ENCODE measurements at regions not wholly inside any gene's neighbourhood (a gene's known extent, or its start where the extent isn't known, plus 50 kb on each side); places are given as distances from the start of the nearest gene placed in this dataset.

- Histone ChIP-seq H3K4me3 (ENCODE audit: low read depth, low read length) (no peak overlapping the region), H3K9me3 (ENCODE audit: control insufficient read depth, insufficient read depth, low read length) (peaks cover 4% of the 10 kb centered on the region), H3K27ac (ENCODE audit: low read depth, low read length) (no peak overlapping the region), H3K36me3 (ENCODE audit: control insufficient read depth, insufficient read depth, low read length) (no peaks in the 10 kb centered on the region), H3K27me3 (ENCODE audit: control insufficient read depth, insufficient read depth, low read length) (no peaks in the 10 kb centered on the region), H3K4me1 (ENCODE audit: control insufficient read depth, insufficient read depth, low read length) (peaks cover 13% of the 10 kb centered on the region)
- WGBS (ENCODE audit: insufficient coverage), result 74% methylated on average over 2 of the region's 4 CpGs
- no peak for DNase-seq (ENCODE audit: low read depth in 4 of 6, low spot score in 6 of 6)
Observed at GRCh38 chr11:116551576-116551975, 221.2 kb downstream of the BUD13 start.

- peaks cover 16% of the 10 kb centered on the region for H3K4me1 ChIP-seq (ENCODE audit: control insufficient read depth, insufficient read depth, low read length)
- no peaks in the 10 kb centered on the region for H3K36me3 ChIP-seq (ENCODE audit: control insufficient read depth, insufficient read depth, low read length)
- no peaks in the 10 kb centered on the region for H3K27me3 ChIP-seq (ENCODE audit: control insufficient read depth, insufficient read depth, low read length)
- no peak overlapping the region for H3K4me3 ChIP-seq (ENCODE audit: low read depth, low read length)
- 55% methylated on average over 4 of the region's 7 CpGs for WGBS (ENCODE audit: insufficient coverage)
- H3K27ac ChIP-seq (ENCODE audit: low read depth, low read length), result no peak overlapping the region
- peaks cover 4% of the 10 kb centered on the region for H3K9me3 ChIP-seq (ENCODE audit: control insufficient read depth, insufficient read depth, low read length)
- DNase-seq (ENCODE audit: low read depth in 4 of 6, low spot score in 6 of 6), result peak in 2 of 6 donors; percentile 44 to 46
Observed at GRCh38 chr11:116548256-116548655, 224.5 kb downstream of the BUD13 start.

- Histone ChIP-seq H3K9me3 (ENCODE audit: control insufficient read depth, insufficient read depth, low read length) (peaks cover 4% of the 10 kb centered on the region), H3K4me1 (ENCODE audit: control insufficient read depth, insufficient read depth, low read length) (peaks cover 16% of the 10 kb centered on the region), H3K27me3 (ENCODE audit: control insufficient read depth, insufficient read depth, low read length) (no peaks in the 10 kb centered on the region), H3K36me3 (ENCODE audit: control insufficient read depth, insufficient read depth, low read length) (no peaks in the 10 kb centered on the region), H3K4me3 (ENCODE audit: low read depth, low read length) (no peak overlapping the region), H3K27ac (ENCODE audit: low read depth, low read length) (no peak overlapping the region)
- WGBS (ENCODE audit: insufficient coverage), result 56% methylated on average over 2 of the region's 2 CpGs
- no peak for DNase-seq (ENCODE audit: low read depth in 4 of 6, low spot score in 6 of 6)
Observed at GRCh38 chr11:116547571-116547970, 225.2 kb downstream of the BUD13 start.

GRCh38 chr11:116545912-116546311 is 226.9 kb downstream of the BUD13 start:
- no peak overlapping the region for H3K4me3 ChIP-seq (ENCODE audit: low read depth, low read length)
- no peaks in the 10 kb centered on the region for H3K36me3 ChIP-seq (ENCODE audit: control insufficient read depth, insufficient read depth, low read length)
- no peak overlapping the region for H3K27ac ChIP-seq (ENCODE audit: low read depth, low read length)
- no peaks in the 10 kb centered on the region for H3K27me3 ChIP-seq (ENCODE audit: control insufficient read depth, insufficient read depth, low read length)
- no CpG with 5 or more reads among the region's 6 CpGs for WGBS (ENCODE audit: insufficient coverage)
- DNase-seq (ENCODE audit: low read depth in 4 of 6, low spot score in 6 of 6), result no peak
- H3K4me1 ChIP-seq (ENCODE audit: control insufficient read depth, insufficient read depth, low read length), result peaks cover 16% of the 10 kb centered on the region
- peaks cover 4% of the 10 kb centered on the region for H3K9me3 ChIP-seq (ENCODE audit: control insufficient read depth, insufficient read depth, low read length)

- no peak for DNase-seq (ENCODE audit: low read depth in 4 of 6, low spot score in 6 of 6)
- WGBS (ENCODE audit: insufficient coverage), result 93% methylated on average over 9 of the region's 10 CpGs
- H3K9me3 ChIP-seq (ENCODE audit: control insufficient read depth, insufficient read depth, low read length), result peaks cover 4% of the 10 kb centered on the region
- no peaks in the 10 kb centered on the region for H3K36me3 ChIP-seq (ENCODE audit: control insufficient read depth, insufficient read depth, low read length)
- H3K4me3 ChIP-seq (ENCODE audit: low read depth, low read length), result no peak overlapping the region
- H3K27me3 ChIP-seq (ENCODE audit: control insufficient read depth, insufficient read depth, low read length), result no peaks in the 10 kb centered on the region
- H3K4me1 ChIP-seq (ENCODE audit: control insufficient read depth, insufficient read depth, low read length), result peaks cover 16% of the 10 kb centered on the region
- no peak overlapping the region for H3K27ac ChIP-seq (ENCODE audit: low read depth, low read length)
Observed at GRCh38 chr11:116544721-116545120, 228.1 kb downstream of the BUD13 start.

GRCh38 chr11:116543911-116544475 is 228.8 kb downstream of the BUD13 start:
- Histone ChIP-seq H3K4me3 (ENCODE audit: low read depth, low read length) (no peak overlapping the region), H3K9me3 (ENCODE audit: control insufficient read depth, insufficient read depth, low read length) (no peaks in the 10 kb centered on the region), H3K27ac (ENCODE audit: low read depth, low read length) (no peak overlapping the region), H3K36me3 (ENCODE audit: control insufficient read depth, insufficient read depth, low read length) (no peaks in the 10 kb centered on the region), H3K4me1 (ENCODE audit: control insufficient read depth, insufficient read depth, low read length) (peaks cover 19% of the 10 kb centered on the region), H3K27me3 (ENCODE audit: control insufficient read depth, insufficient read depth, low read length) (no peaks in the 10 kb centered on the region)
- peak in 2 of 6 donors; percentile 39 to 46 for DNase-seq (ENCODE audit: low read depth in 4 of 6, low spot score in 6 of 6)
- 33% methylated on average over 1 of the region's 4 CpGs for WGBS (ENCODE audit: insufficient coverage)

GRCh38 chr11:116543099-116543498 is 229.7 kb downstream of the BUD13 start:
- peaks cover 15% of the 10 kb centered on the region for H3K4me1 ChIP-seq (ENCODE audit: control insufficient read depth, insufficient read depth, low read length)
- H3K36me3 ChIP-seq (ENCODE audit: control insufficient read depth, insufficient read depth, low read length), result no peaks in the 10 kb centered on the region
- no peaks in the 10 kb centered on the region for H3K27me3 ChIP-seq (ENCODE audit: control insufficient read depth, insufficient read depth, low read length)
- no peak overlapping the region for H3K27ac ChIP-seq (ENCODE audit: low read depth, low read length)
- WGBS (ENCODE audit: insufficient coverage), result 88% methylated on average over 4 of the region's 4 CpGs
- H3K4me3 ChIP-seq (ENCODE audit: low read depth, low read length), result no peak overlapping the region
- DNase-seq (ENCODE audit: low read depth in 4 of 6, low spot score in 6 of 6), result no peak
- no peaks in the 10 kb centered on the region for H3K9me3 ChIP-seq (ENCODE audit: control insufficient read depth, insufficient read depth, low read length)

- 92% methylated on average over 3 of the region's 6 CpGs for WGBS (ENCODE audit: insufficient coverage)
Observed at GRCh38 chr11:116542406-116542805, 230.4 kb downstream of the BUD13 start.

GRCh38 chr11:116541460-116541859 is 231.3 kb downstream of the BUD13 start:
- H3K27ac ChIP-seq (ENCODE audit: low read depth, low read length), result no peak overlapping the region
- H3K9me3 ChIP-seq (ENCODE audit: control insufficient read depth, insufficient read depth, low read length), result no peaks in the 10 kb centered on the region
- peaks cover 8% of the 10 kb centered on the region for H3K4me1 ChIP-seq (ENCODE audit: control insufficient read depth, insufficient read depth, low read length)
- WGBS (ENCODE audit: insufficient coverage), result no CpG with 5 or more reads among the region's 1 CpG
- no peaks in the 10 kb centered on the region for H3K27me3 ChIP-seq (ENCODE audit: control insufficient read depth, insufficient read depth, low read length)
- DNase-seq (ENCODE audit: low read depth in 4 of 6, low spot score in 6 of 6), result no peak
- no peaks in the 10 kb centered on the region for H3K36me3 ChIP-seq (ENCODE audit: control insufficient read depth, insufficient read depth, low read length)
- no peak overlapping the region for H3K4me3 ChIP-seq (ENCODE audit: low read depth, low read length)

More at GRCh38 chr11:116542406-116542805, 230.4 kb downstream of the BUD13 start:
- Histone ChIP-seq H3K36me3 (ENCODE audit: control insufficient read depth, insufficient read depth, low read length) (no peaks in the 10 kb centered on the region), H3K9me3 (ENCODE audit: control insufficient read depth, insufficient read depth, low read length) (no peaks in the 10 kb centered on the region), H3K27me3 (ENCODE audit: control insufficient read depth, insufficient read depth, low read length) (no peaks in the 10 kb centered on the region), H3K4me1 (ENCODE audit: control insufficient read depth, insufficient read depth, low read length) (peaks cover 8% of the 10 kb centered on the region), H3K27ac (ENCODE audit: low read depth, low read length) (no peak overlapping the region), H3K4me3 (ENCODE audit: low read depth, low read length) (no peak overlapping the region)
- peak in 1 of 6 donors; percentile 49 for DNase-seq (ENCODE audit: low read depth in 4 of 6, low spot score in 6 of 6)

GRCh38 chr11:116540645-116541304 is 232.0 kb downstream of the BUD13 start:
- Histone ChIP-seq H3K27ac (ENCODE audit: low read depth, low read length) (no peak overlapping the region), H3K36me3 (ENCODE audit: control insufficient read depth, insufficient read depth, low read length) (no peaks in the 10 kb centered on the region), H3K4me1 (ENCODE audit: control insufficient read depth, insufficient read depth, low read length) (peaks cover 14% of the 10 kb centered on the region), H3K9me3 (ENCODE audit: control insufficient read depth, insufficient read depth, low read length) (no peaks in the 10 kb centered on the region), H3K4me3 (ENCODE audit: low read depth, low read length) (no peak overlapping the region), H3K27me3 (ENCODE audit: control insufficient read depth, insufficient read depth, low read length) (no peaks in the 10 kb centered on the region)
- 85% methylated on average over 3 of the region's 4 CpGs for WGBS (ENCODE audit: insufficient coverage)
- DNase-seq (ENCODE audit: low read depth in 4 of 6, low spot score in 6 of 6), result no peak
